HG03108 (cell line): ENCODE measurements at regions not wholly inside any gene's neighbourhood (a gene's known extent, or its start where the extent isn't known, plus 50 kb on each side); places are given as distances from the start of the nearest gene placed in this dataset.

Experiments
- ATAC-seq: cut with Tn5 transposase; IDR thresholded peaks from one replicate; pipeline ENCODE4 v1.9.1; 2021; ENCODE audit warnings: moderate library complexity; ENCODE audit not compliant: unreplicated experiment

DNA sequence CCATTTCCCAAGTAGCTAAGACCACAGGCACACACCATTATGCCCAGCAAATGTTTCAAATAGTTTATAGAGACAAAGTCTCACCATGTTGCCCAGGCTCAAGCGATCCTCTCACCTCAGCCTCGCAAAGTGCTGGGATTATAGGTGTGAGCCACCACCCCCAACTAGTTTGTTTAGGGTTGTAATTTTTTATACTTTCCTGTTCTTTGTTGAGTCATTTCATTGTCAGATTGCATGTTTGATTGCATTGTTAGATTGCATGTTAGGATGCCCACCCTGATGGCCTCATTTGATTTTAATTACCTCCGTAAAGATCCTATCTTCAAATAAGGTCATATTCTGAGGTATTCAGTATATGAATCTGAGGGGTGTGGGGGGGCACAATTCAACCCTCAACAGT is 73.3 kb upstream of the SASH1 start:
- no peak for ATAC-seq

DNA sequence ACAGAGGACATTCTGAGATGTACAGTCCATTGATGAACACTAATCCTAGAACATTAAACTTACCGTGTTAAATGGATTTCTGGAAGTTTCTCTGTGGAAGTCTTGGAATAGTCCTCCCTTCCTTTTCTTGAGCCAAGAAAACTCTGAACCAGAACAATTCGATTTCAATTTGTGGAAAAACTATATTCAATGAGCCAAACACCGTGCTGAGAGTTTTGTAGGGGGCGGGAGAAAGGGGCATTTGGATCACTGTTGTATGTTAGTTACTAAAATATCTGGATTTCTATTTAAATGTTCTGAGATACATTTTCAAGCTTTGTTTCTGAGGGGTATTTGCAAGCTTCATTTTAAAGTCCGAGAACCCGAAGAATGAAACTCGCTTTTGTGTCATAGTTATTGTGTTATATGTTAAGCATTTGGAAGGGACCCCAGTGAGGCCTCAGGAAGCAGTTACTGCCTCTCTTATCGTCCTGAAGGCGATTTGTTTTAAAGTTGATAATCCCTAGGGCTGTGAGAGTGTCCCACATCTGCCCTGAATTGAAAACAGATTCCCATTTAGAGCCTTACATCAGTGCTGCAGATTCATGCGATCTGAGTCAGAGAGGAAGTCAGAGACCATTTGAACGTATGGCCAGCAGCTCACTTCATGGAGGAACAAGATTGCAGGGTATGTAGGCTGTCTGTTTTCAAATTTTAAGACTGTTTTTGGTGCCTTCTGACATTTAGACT is 70.8 kb upstream of the SASH1 start:
- ATAC-seq, result no peak

DNA sequence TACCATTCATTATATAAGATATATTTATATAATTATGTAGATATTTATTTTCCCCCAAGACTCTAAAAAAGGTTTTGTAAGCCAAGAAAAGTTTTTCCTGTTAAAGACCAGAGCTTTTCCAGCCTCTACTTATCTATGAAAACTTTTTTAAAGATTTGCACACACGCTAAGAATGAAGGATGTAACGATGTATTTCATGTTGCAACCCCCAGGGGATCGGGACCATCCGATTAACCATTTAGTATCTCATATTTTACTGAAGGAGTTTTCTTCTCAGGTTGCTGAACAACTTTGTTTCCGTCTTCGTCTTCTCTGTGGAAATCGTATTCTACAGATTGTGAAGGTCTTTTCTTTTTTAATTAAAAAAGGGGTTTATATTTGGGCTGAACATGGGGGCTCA is 70.0 kb upstream of the SASH1 start:
- ATAC-seq, result no peak

DNA sequence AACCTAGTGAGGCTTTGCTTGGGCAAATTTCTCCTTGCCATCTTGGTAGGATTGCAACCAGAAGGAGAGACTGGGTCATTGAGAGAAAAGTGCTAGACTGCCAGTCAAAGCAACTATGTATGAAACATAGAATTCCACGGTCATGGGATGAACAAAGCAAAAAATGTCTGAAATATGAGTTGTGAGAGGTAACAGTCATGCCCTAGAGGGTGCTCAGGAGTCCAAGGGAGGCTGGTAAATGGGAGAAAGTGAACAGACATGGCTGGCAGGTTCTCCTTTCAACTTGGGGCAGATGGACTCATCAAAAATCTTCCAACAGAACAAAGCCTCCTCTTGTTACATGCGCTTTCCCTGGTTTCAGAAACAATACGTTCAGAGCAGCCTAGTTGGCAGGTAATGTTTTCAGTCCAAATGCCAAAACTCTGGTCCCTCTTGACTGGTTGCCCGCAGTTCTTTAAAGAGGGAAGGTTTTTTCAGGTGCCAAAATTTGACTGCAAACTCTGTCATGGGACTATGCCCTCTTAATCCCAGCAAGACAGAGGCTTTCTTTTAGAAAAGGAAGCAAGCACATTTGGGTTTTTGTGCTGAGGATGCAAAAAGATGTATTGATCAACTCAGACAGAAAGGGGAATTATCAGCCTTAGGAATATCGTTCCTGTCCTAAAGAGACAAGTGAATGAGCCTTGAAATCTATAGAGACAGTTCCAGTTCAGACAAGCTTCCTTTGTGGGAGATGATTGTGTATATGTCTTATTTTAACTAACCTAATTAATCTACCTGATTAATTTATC is 68.5 kb upstream of the SASH1 start:
- ATAC-seq, result no peak

- ATAC-seq, result no peak
Observed at GRCh38 chr6:148274809-148275208, 67.8 kb upstream of the SASH1 start.

DNA sequence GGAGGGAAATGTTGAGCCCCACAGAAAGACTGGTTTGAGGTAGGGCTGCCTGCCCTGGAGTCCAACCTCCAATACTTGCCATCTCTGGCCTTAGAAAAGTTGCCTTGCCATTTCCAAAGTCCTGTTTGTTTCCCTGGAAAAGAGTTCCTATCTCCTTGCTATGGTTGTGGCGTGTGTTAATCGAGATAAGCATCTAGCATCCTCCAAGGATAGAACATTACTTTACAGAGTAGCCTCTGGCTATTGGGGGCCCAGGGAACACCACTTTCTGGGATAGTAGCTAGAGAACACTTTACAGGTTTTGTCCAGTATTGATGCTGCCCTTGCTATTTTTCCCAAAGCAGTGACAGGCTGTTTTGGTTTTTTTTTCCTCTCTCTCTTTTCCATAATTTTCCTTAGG is 57.4 kb upstream of the SASH1 start:
- ATAC-seq, result no peak

GRCh38 chr6:148286563-148286962 is 56.1 kb upstream of the SASH1 start:
- ATAC-seq, result no peak

DNA sequence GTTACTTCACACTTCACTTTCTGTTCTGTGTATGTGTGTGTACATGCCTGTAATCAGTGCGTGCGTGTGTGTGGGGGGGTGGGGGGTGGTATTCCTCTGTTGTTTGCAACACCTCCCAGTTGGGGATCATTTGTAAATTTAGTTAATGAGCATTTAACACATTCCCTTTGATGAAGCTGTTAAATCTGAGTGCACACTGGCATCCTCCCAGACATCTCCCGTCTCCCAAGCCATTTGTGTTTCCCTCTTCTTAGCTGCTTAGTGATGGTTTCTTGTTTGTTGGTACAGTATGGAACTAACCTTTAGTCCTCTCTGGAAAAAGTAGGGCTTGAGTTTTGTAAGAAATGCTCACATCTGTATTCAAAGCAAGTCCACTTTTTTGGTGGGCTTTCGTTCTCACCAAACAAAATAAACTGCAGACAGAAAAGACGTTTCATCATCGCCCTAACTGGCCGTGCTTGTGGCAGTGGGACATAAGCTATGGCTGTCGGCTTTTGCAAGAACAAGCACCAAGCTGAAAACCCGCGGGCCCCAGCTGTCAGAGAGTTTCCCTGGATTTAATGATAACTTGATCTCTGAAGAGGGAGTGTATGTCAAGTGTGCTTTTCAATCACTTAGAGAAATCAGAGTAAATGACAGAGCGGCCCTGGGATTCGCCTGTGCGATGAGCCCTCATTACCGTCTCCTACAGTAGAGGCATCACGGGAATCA is 54.9 kb upstream of the SASH1 start:
- ATAC-seq, result no peak

GRCh38 chr6:148288541-148288940 is 54.1 kb upstream of the SASH1 start:
- no peak for ATAC-seq

DNA sequence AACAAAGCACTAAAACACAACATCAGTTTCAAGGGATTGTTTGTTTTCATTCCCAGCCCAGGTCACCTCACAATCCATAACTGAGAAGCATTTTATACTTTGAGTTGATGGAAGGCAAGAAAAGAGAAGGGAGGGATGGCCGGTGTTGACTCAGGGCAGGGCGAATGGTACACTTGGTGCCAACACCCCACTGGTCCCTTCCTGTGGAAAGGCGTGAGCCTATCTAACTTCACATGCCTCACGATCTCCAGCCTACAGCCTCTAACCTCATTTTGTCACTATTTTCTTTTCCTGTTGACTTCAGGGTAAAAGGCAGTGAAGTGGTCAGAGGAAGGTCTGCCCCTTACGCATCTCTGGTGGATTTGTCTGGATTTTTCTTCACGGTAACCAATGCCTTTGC is 53.5 kb upstream of the SASH1 start:
- ATAC-seq, result no peak

- no peak for ATAC-seq
Observed at GRCh38 chr6:148291876-148292275, 50.8 kb upstream of the SASH1 start.
